GM18505 (cell line): ENCODE measurements at regions not wholly inside any gene's neighbourhood (a gene's known extent, or its start where the extent isn't known, plus 50 kb on each side); places are given as distances from the start of the nearest gene placed in this dataset.
"Not testable (repeated sequence)": the region's sequence is repeated elsewhere in the genome, so short reads cannot be mapped to it uniquely, and the experiment has no call there.

ENCODE experiments used
- ATAC-seq: cut with Tn5 transposase; IDR thresholded peaks from one replicate; pipeline ENCODE4 v1.9.1; 2021; ENCODE audit not compliant: unreplicated experiment
- POLR2A ChIP-seq: IDR thresholded peaks from 4 replicates; pipeline ENCODE4 v1.6.1; 2011; ENCODE audit warnings: borderline replicate concordance; ENCODE audit not compliant: insufficient read depth, insufficient read length; ENCODE audit errors: extremely low read depth

DNA sequence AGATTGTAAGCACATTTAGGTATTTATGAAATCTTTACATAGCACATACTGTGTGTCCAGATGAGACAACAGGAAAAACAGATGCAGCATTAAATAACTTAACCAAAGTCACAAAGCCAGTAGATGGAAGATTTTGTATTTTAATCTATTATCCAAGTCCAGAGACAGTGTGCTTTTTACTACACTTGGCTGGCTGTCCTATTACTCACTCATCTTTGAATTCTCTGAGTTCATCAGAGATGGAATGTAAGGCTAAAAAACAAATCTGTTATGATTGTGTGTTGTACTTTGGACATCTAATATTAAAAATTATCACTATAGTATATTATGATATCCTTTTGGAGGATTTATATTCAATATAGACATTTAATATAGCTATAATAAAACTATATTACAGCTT lies 1189.4 kb downstream of the DSC3 start:
- ATAC-seq, result no peak
- no peak for TF ChIP-seq POLR2A

DNA sequence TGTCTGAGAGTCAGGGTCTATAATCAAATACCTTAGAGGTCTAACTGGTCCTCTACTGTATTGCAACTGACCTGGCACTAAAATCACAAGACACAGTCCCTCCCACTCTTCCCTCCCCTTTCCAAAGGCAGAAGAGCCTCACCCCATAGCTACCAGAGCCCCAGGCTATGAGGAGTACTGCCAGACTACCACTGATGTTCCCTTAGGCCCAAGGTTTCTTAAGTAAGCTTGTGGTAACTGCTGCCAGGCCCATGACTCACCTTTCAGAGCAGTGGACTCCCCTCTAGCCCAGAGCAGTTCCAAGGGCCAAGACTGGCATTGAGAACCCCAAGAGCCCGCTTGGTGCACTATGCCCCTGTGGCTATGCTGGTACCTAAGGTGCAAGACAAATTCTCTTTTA lies 1193.4 kb downstream of the DSC3 start:
- ATAC-seq, result no peak

DNA sequence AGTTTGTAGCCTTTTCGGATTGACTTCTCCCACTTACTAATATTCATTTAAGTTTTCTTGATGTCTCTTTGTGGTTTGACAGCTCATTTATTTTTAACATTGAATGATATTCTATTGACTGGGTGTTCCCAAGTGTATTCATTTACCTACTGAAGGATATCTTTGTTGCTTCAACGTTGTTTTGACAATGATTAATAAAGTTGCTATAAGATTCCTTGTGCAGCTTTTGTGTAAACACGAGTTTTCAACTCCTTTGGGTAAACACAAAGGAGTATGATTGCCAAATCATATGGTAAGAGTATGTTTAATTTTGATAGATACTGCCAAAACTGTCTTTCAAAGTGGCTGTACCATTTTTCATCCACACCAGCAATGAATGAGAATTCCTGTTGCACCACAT lies 1200.9 kb downstream of the DSC3 start:
- TF ChIP-seq POLR2A, result no peak
- ATAC-seq, result no peak

More for the DNA sequence above, 1193.4 kb downstream of the DSC3 start:
- no peak for TF ChIP-seq POLR2A

DNA sequence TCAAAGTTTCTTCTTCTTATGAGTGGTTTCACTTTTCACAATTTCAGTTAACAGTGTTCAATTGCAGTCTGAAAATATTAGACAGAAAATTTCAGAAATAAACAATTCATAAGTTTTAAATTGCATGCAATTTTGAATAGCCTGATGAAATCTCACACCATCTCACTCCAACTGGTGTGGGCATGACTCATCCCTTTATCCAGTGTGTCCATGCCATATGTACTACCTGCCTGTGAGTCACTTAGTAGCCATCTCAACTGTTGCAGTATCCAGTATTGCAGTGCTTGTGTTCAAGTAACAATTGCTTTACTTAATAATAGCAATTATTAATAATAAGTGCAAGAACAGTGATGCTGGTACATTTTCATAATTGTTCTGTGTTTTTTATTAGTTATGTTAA lies 1202.5 kb downstream of the DSC3 start:
- TF ChIP-seq POLR2A, result no peak
- ATAC-seq, result no peak

DNA sequence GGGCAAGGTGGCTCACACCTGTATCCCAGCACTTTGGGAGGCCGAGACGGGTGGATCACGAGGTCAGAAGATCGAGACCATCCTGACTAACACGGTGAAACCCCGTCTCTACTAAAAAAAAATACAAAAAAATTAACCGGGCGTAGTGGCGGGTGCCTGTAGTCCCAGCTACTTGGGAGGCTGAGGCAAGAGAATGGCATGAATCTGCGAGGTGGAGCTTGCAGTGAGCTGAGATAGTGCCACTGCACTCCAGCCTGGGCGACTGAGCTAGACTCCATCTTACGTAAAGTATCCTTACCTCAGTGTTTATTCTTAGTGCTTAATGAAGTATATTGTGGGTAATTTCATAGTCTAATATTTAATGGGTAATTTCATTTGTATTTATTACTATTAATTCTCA lies 1203.6 kb downstream of the DSC3 start:
- ATAC-seq, result not testable (repeated sequence)

DNA sequence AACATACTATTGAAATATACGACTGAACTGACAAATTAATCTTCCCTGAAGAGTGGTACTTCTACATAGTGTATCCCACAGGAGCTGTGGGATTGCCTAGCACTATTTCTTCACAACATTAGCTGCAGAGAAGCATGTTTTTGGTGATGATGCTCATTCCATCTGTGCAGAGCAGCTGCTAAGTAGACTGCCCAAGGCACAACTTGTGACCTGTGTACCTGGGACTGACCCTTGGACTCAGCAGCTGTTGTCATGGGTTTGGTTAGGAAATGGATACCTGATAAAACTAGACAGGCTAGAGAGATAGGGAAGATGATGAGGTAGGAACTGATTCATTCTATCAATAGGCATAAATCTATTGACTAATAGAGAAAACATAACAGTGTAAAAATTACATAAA lies 1204.0 kb downstream of the DSC3 start:
- no peak for ATAC-seq
- TF ChIP-seq POLR2A, result no peak

DNA sequence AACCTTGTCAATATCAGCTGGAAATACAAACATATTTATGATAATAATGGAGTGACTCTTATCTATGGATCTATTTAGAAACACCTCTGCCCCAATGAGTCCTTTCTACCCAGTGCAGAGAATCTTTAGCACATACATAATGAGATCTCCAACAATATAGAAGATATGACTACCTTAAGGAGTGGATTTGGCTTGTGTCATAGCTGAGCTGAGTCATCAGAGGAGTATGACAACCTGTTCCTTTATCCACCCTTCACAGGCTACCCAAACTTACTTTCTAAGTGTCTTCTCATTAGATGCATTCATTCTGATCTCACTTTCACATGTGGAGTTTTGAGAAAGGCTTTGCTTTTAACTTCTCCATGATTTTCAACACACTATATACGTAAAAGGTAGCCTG lies 1218.9 kb downstream of the DSC3 start:
- TF ChIP-seq POLR2A, result no peak
- no peak for ATAC-seq

DNA sequence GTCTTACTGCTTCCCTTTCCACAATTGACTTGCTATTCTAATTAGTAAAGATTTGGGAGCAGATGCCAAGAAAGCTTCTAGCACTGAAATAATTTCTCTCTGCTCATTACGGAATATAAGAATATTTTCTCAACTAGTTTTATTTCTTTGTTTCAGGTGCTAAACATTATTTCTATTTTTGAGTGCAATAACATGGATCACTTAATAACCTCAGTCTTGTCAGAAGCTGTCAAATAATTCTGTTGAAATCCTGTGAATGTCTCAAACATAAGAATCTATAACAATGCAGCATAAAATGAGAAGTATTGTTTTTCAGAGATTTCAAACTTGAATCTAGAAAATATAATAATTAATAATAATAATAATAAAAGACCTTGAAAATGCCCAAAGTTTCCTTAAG lies 1221.0 kb downstream of the DSC3 start:
- no peak for TF ChIP-seq POLR2A
- no peak for ATAC-seq

DNA sequence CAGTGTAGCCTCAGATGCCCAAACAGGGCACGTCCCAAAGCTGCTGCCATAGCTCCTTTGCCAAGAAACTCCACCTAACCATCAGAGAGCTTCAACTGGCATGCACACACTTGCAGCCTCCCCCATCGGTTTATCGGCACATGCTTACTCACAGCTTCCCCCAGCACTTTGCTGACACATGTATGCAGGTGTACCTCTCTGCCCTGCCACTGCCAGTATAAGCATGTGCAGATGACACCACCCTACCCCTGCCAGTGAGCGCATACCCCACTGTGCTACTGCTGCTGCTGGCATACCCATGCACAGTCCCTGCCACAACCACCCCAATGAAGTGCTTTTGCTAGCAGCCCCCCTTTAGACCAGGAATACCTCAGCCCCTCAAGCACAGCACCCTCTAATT lies 1231.0 kb downstream of the DSC3 start:
- no peak for TF ChIP-seq POLR2A
- ATAC-seq, result no peak

DNA sequence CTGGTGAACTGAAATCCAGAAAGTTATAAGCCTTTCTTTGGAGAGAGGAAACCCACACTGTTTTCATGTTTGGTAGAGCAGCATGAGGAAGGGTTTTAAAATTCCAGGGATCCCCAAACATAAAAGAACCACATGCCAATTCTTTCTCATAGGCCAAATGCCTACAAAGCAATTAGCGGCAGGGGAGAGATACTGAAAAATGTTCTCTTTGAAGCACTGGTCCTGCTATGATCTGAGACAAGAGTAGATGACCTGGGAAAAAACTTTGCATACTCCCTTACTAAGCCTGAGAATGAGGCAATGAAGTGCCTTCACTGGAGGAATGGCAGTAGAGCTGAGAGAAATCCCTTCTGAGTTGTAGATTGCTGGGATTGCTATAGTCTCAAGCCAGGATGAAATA lies 1261.7 kb downstream of the DSC3 start:
- no peak for ATAC-seq

DNA sequence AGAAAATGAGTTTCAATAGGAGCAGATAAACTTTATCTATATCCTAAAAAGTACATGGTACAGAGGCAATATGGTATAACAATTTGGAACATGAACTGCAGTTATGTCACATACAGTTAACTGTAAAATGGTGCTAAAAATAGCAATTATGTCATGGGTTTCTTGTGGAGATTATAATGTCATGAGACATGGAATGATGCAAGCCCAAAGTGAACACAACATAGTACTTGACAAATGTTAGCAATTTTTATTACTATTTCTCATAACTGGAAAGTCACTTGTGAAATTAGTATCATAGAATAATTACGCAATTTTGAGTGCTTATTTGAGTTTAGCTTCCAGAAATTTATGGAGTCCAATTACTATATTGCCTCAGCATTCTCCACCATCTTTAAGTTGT lies 1263.4 kb downstream of the DSC3 start:
- ATAC-seq, result no peak
- TF ChIP-seq POLR2A, result no peak

More for the DNA sequence above, 1261.7 kb downstream of the DSC3 start:
- no peak for TF ChIP-seq POLR2A

DNA sequence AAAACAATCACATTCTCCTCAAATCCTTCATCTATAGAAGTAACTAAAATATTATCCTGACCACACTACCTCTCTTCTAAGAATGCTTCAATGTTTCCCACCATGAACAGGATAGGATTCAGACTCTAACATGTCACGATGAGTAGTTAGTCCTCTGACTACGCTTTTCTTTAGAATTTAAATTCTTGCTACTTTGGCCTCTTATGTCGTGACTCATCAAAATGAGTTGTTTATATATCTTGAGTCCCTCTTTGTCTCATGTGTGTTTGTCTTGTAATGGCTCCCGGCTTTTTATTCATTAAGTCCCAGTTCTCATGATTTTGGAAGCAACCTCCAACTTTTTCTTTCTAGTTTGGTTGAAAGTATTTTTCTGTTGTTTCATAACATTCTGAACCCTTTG lies 1289.2 kb downstream of the DSC3 start:
- no peak for ATAC-seq
- TF ChIP-seq POLR2A, result no peak

DNA sequence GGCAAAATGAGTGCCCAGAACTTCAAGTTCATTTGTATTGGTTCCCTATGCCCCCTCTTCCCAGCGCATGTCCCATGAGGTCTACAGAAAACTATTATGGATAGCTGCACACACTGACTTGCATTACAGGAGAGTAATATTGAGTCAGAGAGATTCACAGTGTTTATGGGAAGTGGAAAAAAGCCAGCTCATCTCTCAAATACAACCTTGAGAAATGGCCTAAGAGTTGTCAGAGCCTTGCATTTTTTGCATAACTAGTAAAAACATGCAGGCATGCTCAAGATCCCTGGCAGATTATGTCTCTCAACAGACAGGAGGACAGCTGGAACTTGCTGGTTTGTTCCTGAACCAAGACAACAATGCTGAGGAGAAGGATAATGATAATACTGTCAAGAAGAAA lies 1292.8 kb downstream of the DSC3 start:
- TF ChIP-seq POLR2A, result no peak
- ATAC-seq, result no peak

DNA sequence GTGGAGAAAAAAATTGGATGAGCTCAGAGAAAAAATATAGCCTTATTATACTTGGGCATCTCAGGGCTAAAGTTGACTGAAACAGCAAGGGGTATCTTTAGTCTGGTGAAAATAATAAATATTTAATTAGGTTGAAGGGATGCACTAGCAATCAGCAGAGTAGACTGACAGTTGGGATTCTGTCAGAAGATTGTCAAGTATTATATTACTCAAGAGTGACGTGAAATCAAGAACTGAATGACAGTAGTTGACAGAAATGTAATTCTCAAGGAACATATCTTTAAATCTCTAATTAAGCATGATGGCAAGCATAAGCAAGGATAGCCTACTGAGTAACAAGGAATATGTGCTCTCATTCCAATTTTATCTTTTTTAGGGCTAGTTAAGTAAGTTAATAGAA lies 1301.1 kb downstream of the DSC3 start:
- ATAC-seq, result no peak
- TF ChIP-seq POLR2A, result no peak

DNA sequence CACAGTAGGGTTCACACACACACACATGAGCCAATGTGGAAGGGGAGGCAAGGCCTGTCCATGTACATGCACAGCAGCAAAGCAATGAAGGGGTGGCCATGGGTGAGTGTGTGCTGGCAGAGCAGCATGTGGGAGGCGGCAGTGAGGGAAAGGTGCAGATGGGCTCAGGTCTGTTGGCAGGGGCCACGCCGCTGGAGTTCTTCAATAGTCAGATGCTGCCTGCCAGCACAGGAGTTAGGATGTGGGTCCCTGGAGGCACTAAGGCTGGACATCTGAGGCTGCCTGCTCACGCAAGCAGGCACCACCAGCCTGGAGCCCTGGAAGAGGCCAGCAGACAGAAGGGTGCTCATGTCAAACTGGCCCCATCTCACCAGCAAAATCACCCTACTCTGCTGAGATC lies 1304.9 kb downstream of the DSC3 start:
- TF ChIP-seq POLR2A, result no peak
- ATAC-seq, result no peak
